Activated CD8-positive, alpha-beta memory T cell treated with anti-CD3 and anti-CD28 coated beads for 36 hours (primary cell): ENCODE measurements at regions not wholly inside any gene's neighbourhood (a gene's known extent, or its start where the extent isn't known, plus 50 kb on each side); places are given as distances from the start of the nearest gene placed in this dataset.
"Not testable (repeated sequence)": the region's sequence is repeated elsewhere in the genome, so short reads cannot be mapped to it uniquely, and the experiment has no call there.

Source experiments
- CTCF ChIA-PET: fragments of 350-600 bp; sonication (Branson Sonifier 250); formaldehyde crosslinking; loops from one replicate; lab custom pipeline; 2021; ENCODE audit warnings: antibody characterized with exemption; lab: Charles Lee
- POLR2A ChIA-PET: fragments of 350-600 bp; sonication (Branson Sonifier 250); formaldehyde crosslinking; loops from one replicate; lab custom pipeline; 2021; ENCODE audit warnings: antibody characterized with exemption; lab: Charles Lee

DNA sequence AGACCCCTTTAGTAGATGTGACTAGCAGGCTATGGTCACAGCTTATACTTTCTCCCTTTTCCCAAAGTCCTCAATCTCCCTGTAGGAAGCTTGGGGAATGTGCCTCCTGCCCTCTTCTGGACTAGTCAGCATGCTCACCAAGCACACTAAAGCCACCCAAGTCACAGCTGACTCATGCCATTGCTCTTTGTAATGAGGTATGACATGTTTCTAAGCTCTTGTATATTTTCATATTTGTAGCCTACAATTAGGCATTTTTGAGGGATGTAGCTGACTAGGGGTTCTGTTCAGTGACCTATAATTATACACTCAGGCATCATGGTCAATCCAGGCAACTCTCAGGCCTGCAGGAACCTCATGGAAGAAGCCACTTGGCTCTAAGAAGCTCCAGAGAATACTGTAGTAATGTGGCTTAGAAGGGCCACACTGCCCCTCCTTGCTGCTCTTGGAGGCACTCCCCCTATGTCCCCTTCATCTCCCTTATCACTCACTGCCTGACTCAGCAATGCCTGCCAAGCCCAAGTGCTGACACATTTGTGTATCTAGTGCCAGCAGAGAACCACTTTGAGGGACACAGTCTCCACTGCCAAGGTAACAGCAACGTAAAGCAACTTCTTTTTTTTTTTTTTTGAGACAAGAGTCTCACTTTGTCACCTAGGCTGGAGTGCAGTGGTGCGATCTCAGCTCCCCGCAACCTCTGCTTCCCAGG is 86.2 kb downstream of the RPL27A start:
- ChIA-PET POLR2A (no interaction called here), CTCF (no interaction called here)

DNA sequence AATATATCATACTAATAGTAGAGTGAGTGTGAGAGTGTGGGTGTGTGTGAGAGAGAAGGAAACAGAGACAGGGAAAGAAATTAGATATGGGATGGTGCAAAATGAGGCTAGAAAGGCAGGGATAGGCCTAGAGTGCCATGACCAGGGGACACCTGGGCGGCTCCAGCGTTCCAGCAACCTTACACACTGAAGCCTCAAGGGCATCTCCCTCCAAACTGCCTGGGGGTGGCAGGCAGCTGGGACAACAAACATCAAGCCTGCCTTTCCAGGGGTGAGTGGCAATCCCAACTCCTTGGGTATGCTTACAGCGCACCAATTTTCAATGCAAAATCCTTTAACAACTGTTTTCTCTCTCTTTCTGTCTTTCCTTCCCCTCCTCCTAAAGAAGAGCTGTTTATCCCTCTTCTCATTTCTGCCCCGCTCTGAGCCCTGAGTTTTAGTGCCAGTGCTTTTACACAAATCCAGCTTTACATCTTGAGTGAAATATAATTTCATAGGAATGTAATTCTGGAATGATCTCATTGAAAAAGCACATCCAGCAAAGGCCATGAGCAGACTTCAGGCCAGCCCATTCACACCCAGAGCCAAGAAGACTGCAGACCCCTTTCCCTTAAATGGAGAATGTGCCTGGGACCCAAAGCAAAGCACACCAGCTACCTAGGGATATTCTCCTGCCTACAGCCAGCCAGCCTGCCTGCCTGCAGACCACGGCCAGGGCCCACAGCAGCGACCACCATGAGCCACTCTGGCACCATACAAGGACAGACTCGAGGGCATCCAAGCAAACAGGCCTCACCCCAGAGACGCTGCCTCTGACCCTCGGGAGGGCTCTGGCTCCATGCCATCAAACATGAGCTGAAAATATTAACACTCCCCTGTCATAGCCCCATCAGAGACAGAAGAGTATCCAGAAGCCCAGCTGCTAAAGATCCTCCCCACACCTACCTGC is 90.3 kb downstream of the RPL27A start:
- ChIA-PET POLR2A (no interaction called here), CTCF (no interaction called here)

DNA sequence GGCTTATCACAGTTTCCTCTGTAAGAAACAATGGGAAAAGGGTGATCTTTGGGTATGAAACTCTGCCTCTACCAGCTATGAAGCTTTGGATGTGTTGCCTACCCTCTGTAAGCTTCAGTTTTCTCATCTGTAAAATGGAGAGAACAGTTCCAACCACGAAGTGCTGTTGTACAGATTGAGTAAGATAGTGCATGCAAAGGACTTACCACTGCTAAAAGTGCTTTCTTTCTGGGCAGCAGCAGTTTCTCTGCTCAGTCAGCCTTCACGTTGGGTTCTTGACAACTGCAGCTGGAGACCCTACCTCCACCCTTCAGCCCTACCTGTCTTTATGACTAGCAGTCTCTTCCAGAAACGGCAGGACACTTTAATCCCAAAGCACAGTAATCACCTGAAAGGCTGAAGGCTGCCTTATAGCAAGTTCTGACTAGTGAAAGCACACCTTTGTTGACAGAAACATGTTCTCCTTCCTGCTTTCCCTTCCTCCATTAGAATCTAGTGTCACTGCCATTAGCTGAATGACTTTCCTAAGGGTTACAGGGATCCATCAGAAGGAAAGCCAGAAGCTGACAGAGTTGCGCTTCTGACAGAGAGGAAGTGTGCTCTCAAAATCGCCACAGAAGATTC is 91.4 kb downstream of the RPL27A start:
- ChIA-PET POLR2A (no interaction called here), CTCF (no interaction called here)

GRCh38 chr11:8774916-8775315 is 92.3 kb downstream of the RPL27A start:
- POLR2A ChIA-PET = not testable (repeated sequence)
- CTCF ChIA-PET = interaction anchor here (0.7 kb wide), 1 partner anchor 363 kb away, joined by 3 read pairs; no protein-coding TSS in a partner anchor

GRCh38 chr11:8775332-8775731 is 92.7 kb downstream of the RPL27A start:
- CTCF ChIA-PET = interaction anchor here (0.7 kb wide), 1 partner anchor 363 kb away, joined by 3 read pairs; no protein-coding TSS in a partner anchor
- POLR2A ChIA-PET = no interaction called here

- ChIA-PET POLR2A (no interaction called here), CTCF (interaction anchor here (0.7 kb wide), 1 partner anchor 362 kb away, joined by 3 read pairs; no protein-coding TSS in a partner anchor)
Measured at GRCh38 chr11:8775734-8776133, 93.1 kb downstream of the RPL27A start.

DNA sequence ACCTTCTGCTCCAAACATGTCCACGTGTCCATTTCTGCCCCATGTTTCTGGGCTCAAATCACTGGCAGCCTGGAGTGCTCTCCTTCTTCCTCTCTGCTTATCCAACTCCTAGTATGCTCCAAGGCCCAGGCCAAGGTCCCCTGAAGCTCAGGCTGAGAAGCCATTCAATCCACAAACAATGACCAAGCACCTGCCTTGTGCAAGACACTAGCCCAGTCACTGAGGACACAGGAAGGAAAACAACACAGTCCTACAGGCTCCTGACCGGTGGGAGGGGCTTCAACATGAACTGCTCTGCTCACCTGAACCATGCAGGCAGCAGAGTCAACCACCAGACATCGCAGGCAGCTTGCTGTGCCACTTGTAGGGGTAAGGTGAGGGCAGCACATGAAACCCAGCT is 93.6 kb downstream of the RPL27A start:
- CTCF ChIA-PET = no interaction called here
- POLR2A ChIA-PET = no interaction called here

DNA sequence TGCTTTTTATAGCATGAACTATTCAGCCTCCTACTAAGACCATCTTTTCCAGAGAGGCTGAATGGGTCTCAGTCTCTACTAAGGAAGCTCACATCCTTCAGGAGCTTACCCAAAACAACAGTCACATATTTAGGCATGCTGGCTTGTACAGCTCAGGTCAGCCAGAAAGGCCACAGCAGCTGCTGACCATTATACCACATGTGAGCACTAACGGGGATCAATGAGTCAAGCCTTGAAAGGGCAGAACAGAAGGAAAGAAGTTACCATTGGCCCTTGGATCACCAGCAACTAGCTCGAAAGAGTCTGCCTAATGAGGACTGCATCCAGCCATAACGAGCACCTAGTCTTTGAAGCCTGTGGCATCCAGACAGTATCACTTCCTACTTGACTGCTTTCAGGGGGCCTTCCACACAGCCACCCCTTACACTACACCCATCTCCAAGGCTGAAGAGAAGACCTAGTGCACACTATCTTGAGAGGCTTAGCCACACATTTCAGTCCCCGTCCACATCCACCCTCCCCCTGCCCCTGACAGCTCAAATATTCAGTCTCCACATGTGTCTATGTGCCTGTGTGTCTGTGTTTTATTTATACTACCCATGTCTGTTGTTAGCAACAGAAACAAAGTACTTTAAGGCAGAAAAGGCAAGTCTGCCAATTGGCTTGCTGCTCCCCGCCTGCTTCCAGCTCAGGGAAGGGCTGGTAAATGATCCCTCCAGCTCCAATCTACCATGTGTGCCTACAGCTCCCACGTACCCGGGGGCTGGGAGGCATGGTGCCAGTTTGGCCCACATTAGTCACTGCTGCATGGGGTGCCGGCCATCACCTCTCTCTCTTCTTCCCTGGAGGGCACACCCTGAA is 95.5 kb downstream of the RPL27A start:
- ChIA-PET CTCF (interaction anchor here (0.9 kb wide), 1 partner anchor 14 kb away, joined by 3 read pairs; no protein-coding TSS in a partner anchor), POLR2A (no interaction called here)

DNA sequence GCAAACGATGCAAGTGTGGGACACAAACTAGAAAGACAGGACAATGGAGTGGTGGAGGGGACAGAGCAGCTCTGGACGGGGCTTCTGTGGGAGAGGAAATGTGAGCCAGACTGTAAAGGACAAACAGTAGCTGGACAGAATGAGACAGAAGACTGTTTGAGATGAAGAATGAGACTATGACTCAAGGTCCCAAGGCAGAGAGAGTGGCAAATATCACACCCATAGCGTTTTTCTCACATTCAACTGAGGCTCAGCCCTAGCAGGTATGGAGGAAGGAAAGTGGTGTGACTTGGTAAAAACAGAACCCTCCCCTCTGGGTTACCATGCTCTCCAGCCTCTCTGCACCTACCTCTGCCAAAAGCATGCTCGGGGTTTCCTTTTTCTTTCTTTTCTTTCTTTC is 96.5 kb downstream of the RPL27A start:
- CTCF ChIA-PET = no interaction called here
- POLR2A ChIA-PET = no interaction called here

DNA sequence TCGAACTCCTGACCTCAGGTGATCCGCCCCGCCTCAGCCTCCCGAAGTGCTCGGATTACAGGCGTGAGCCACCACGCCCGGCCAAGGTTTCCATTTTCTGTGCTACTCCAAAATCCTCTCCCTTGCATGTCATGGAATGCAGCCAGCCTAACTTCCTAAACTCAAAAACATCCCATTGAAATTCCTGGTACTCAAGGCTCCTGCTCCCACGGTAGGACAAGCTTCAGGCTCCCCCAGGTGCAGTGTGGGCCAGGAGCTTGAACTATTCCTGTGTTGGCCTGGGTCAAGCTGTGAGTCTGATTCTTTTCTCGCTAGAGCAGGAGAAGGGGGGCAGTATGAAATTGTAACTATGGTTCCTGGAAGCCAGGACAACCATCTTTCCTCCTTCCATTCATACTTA is 97.1 kb downstream of the RPL27A start:
- ChIA-PET POLR2A (no interaction called here), CTCF (no interaction called here)

DNA sequence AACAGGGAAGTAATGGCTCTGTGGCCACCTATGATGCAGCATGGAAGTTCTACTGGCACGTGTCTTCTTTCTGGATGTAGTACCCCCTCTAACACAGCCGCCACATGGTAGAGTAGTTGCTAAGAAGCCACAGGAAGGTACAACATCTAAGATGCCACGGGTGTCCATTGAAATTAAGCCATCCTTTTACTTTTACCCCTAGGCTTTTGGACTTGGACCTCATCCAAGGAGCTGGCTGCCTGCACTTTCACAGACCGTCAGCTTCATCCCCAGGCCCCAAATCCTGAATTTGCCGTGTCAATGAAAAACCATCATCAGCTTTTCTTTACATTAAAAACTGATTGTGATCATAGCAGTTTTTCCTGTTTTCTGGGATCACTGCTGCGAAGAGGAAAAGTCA is 102.4 kb downstream of the RPL27A start:
- ChIA-PET POLR2A (no interaction called here), CTCF (no interaction called here)

DNA sequence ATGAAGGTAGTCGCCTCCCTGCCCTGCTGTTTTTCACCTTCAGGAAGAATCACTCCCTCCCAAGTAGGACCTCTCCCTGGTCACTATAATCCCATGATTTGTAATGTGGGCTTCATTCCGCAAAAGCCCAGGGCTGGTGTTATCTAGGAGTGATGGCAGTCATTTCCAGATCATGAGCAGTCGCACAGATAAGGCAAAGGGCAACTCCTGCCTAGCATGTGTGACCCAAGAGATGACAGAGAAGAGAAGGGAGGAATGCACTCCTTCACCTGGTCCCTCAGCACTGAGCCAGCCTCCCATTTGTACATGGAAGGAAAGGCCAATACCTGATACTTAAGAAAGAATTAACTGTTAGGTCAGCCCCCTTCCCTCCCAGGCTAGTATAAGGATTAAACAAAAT is 102.9 kb downstream of the RPL27A start:
- ChIA-PET CTCF (no interaction called here), POLR2A (no interaction called here)

GRCh38 chr11:8785998-8786397 is 103.4 kb downstream of the RPL27A start:
- POLR2A ChIA-PET = no interaction called here
- CTCF ChIA-PET = no interaction called here

DNA sequence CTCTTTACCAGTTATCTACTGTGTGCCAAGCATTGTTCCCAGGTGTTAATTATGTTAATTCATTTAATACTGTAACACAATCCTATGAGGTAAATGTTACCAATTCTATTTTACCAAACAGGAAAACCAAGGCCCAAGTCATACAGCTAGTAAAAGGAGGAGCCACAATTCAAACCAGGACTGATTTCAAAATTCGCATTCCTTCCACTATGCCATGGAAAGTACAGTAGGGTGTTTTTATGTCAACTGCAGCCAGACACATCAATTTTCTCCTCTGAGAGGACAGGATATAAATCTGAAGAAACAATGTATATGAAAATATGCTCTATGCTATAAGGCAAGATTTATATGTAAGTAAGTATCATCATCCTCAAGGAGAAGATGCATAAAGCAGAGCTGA is 104.3 kb downstream of the RPL27A start:
- ChIA-PET CTCF (no interaction called here), POLR2A (no interaction called here)

DNA sequence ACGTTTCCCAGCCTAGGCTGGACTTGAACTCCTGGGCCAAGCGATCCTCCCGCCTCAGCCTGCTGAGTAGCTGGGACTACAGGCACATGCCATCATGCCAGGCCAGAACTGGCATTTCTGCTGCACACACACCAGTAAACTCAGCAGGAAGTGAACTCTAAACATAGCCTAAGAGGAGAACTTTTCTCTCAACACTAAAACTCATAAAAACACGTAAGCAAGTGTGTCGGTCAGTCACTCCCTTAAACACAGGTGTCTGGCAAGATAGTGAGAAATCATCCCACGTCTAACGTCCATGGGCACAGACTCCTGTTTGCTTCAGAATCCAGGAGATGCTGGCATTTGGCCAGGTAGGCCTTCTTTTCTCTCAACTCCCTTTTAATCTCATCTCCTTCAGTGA is 104.8 kb downstream of the RPL27A start:
- POLR2A ChIA-PET = no interaction called here
- CTCF ChIA-PET = no interaction called here

DNA sequence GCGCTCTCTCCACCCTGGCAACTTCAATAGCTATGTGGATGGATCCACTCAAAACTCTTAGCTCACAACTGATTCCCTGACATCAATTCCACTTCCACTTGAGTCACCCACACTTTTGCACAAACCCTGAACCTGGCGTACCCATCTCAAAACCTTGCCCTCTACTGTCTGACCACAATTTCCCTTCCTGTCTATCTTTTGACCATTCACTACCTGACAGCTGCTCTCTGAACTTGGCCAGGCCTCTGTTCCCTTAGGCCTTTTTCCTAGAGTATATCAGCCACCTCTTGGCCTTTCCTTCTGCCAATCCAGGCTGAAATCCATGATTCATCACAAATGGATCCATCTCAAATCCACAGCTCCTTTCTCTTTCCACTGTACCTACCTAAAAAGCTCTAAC is 106.0 kb downstream of the RPL27A start:
- CTCF ChIA-PET = no interaction called here
- POLR2A ChIA-PET = no interaction called here

DNA sequence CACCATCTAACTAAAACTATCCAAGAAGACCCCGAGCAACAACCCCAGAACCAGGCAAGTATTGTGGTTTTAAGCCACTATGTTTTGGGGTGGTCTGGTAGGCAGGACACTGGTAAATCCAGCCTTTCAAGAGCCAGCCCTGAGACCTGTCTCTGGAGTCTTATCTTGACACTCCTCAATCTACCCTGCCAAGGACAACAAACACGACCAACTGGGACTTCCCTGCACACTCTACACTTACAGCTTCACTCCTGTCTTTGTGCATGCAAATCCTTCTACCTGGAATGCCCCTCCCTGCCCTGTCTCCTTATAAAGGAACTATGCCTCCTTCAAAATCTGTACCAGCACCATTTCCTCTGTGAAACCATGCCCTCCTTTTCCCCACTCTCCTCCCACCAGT is 107.3 kb downstream of the RPL27A start:
- POLR2A ChIA-PET = no interaction called here

GRCh38 chr11:8790968-8791367 is 108.4 kb downstream of the RPL27A start:
- POLR2A ChIA-PET = no interaction called here
- CTCF ChIA-PET = no interaction called here

More for the DNA sequence above, 107.3 kb downstream of the RPL27A start:
- CTCF ChIA-PET = no interaction called here

DNA sequence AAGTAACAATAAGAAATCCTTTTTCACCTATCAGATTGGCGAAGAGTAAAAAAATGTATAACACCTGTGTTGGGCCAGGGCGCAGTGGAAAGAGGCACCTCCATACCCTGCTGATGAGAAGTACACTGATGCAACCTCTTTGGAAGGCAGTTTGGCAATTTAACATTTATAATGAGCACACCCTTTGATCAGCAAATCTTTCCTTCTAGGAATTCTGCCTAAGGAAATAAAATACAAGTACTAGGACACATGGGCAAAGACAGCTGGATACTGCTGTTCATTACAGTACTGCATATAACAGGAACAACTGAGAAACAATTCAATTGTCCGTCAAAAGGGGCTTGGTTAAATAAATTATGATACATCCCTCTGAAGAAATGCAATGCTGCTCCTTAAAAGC is 110.1 kb downstream of the RPL27A start:
- POLR2A ChIA-PET = no interaction called here
- CTCF ChIA-PET = no interaction called here
